ENCODE measurements at regions not wholly inside any gene's neighbourhood (a gene's known extent, or its start where the extent isn't known, plus 50 kb on each side); places are given as distances from the start of the nearest gene placed in this dataset.
A peak's percentile ranks its signal among the peaks of the same experiment; 100 is the strongest.
"Not testable (repeated sequence)": the region's sequence is repeated elsewhere in the genome, so short reads cannot be mapped to it uniquely, and the experiment has no call there.

GRCh38 chr4:38279077-38279476 is 318.9 kb downstream of the PTTG2 start:
- no peak for DNase-seq (ENCODE audit: low read depth)

GRCh38 chr4:38279650-38280322 is 319.6 kb downstream of the PTTG2 start:
- DNase-seq (ENCODE audit: low read depth): no peak

GRCh38 chr4:38280323-38280706 is 320.1 kb downstream of the PTTG2 start:
- DNase-seq (ENCODE audit: low read depth): no peak

GRCh38 chr4:38281371-38282071 is 321.3 kb downstream of the PTTG2 start:
- peak; percentile 46 for DNase-seq (ENCODE audit: low read depth)

GRCh38 chr4:38283724-38284123 is 323.5 kb downstream of the PTTG2 start:
- DNase-seq (ENCODE audit: low read depth): no peak

- no peak for DNase-seq (ENCODE audit: low read depth)
Observed at GRCh38 chr4:38284294-38285030, 324.3 kb downstream of the PTTG2 start.

GRCh38 chr4:38287101-38287851 is 327.1 kb downstream of the PTTG2 start:
- no peak for DNase-seq (ENCODE audit: low read depth)

DNA sequence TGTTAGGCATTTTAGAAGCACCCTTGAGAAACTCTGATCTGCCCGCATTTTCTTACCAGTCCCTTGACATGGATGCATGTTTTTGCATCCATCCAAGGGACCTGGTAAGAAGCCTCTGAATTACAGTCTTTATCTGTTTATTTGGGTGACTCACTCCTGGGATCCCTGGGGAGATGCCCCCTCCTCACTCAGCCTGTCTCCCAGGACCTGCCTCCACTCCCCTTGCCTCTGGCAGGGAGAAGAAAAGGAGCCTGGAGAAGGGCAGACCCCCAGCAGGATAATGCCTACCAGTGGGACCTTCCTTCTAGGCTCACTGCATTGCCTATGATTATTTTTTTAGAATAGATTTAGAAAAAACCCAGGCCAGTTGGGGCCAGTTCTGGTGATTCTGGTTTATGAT is 329.4 kb downstream of the PTTG2 start:
- DNase-seq (ENCODE audit: low read depth): no peak

GRCh38 chr4:38290366-38290765 is 330.2 kb downstream of the PTTG2 start:
- DNase-seq (ENCODE audit: low read depth): peak; percentile 59

- no peak for DNase-seq (ENCODE audit: low read depth)
Observed at GRCh38 chr4:38290914-38291313, 330.7 kb downstream of the PTTG2 start.

- DNase-seq (ENCODE audit: low read depth): no peak
Observed at GRCh38 chr4:38292529-38292928, 332.3 kb downstream of the PTTG2 start.

DNA sequence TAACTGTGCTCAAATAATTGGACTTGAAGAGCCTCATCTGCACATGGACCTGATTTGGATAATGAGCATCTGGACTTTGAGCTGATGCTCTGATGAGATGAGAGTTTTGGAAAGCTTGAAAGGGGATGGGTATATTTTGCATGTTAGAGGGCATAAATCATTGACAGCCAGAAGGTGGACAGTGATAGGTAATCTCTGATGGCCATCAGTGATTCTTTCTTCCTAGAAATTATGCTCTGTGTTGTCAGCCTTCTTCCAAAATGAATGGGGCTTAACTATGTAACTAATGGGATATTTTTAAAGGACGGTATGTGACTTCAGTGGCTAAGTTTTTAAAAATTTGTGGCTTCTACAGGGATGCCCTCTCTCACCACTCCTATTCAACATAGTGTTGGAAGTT is 334.0 kb downstream of the PTTG2 start:
- DNase-seq (ENCODE audit: low read depth): no peak

GRCh38 chr4:38297061-38297460 is 336.9 kb downstream of the PTTG2 start:
- peak; percentile 45 for DNase-seq (ENCODE audit: low read depth)

DNA sequence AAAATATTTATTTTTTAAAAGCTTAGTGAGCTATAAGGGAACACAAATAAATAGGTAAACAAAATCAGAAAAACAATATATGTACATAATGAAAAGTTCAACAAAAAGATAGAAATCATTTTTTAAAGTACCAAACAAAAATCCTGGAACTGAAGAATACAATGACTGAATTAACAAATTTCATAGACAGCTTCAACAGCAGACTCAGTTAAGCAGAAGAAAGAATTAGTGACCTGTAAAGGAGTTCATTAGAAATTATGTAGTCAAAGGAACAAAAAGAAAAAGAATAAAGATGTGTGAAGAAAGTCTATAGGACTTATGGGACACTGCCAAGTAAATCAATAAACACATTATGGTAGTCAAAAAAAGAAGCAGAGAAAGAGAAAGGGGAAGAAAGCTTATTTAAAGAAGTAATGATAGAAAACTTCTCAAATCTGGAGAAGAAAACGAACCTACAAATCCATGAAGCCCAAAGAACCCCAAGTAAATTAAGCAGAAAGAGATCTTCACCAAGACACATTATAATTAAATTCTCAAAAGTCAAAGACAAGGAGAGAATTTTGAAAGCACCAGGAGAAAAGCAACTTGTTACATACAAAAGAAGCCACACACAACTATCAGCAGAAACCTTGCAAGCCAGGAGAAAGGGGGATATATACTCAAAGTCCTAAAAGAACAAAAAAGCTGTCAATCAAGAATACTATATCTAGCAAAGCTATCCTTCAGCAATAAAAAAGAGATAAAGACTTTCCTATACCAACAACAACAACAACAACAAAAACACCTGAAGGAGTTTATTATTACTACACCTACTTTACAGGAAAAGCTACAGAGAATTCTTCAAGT is 338.9 kb downstream of the PTTG2 start:
- DNase-seq (ENCODE audit: low read depth): no peak

GRCh38 chr4:38302910-38303309 is 342.7 kb downstream of the PTTG2 start:
- no peak for DNase-seq (ENCODE audit: low read depth)

DNA sequence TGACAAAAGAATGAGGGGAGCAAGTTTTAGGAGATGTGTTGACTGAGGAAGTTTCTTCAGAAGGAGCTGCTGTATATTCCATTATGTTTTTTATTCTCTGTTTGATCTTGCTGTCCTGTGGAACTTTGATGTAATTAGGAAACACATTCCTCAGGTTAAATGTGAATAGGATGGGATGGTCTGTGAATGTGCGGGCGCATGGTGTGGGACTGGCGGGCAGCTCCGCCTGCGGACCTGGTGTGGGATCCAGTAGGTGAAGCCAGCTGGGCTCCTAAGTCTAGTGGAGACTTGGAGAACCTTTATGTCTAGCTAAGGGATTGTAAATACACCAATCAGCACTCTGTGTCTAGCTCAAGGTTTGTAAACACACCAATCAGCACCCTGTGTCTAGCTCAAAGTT is 344.3 kb downstream of the PTTG2 start:
- not testable (repeated sequence) for DNase-seq (ENCODE audit: low read depth)

- no peak for DNase-seq (ENCODE audit: low read depth)
Observed at GRCh38 chr4:38306482-38307071, 346.4 kb downstream of the PTTG2 start.

- DNase-seq (ENCODE audit: low read depth): peak; percentile 82
Observed at GRCh38 chr4:38308728-38309311, 348.6 kb downstream of the PTTG2 start.

- no peak for DNase-seq (ENCODE audit: low read depth)
Observed at GRCh38 chr4:38309471-38309870, 349.3 kb downstream of the PTTG2 start.

DNA sequence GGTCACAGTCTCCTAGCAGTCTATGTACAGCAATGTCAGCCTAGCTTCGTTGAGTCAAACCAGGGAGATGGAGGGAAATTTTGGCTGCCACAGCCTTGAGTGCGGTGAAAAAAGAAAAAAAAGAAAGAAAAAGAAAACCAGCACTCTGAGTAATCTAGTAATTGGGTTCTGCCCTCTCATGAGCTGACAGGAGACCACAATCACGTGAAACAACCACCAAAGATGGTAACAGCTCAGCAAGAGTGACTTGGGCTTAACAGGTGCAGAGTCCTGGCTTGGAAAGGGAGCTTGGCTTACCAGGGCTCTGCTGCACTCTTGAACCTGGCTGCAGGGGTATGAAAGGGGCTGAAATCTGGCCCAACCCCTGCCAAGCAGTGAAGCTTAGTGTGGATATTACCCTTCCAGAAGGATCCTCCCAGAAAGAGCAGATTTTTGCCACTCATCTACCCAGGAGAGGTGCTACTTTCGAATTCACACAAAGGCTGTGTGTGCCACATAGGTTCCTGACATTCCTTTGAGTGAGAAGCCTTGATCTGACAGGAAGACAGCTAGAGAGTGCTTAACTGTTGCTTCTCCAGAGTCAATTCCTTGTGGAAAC is 350.3 kb downstream of the PTTG2 start:
- DNase-seq (ENCODE audit: low read depth): peak; percentile 86
